Effector memory CD8-positive, alpha-beta T cell (primary cell): ENCODE measurements at regions not wholly inside any gene's neighbourhood (a gene's known extent, or its start where the extent isn't known, plus 50 kb on each side); places are given as distances from the start of the nearest gene placed in this dataset.
"Not testable (repeated sequence)": the region's sequence is repeated elsewhere in the genome, so short reads cannot be mapped to it uniquely, and the experiment has no call there.

Experiments
- ATAC-seq: fragments of 150-1000 bp; cut with Tn5 transposase; replicated peaks from 2 replicates; pipeline ENCODE4 v1.10.0; 2021; ENCODE audit warnings: mild to moderate bottlenecking, moderate library complexity
- DNase-seq, 3 experiments: peaks; one replicate each; pipeline ENCODE4 v3.0.0; 2021
- H3K27ac Mint-ChIP-seq, 2 donors: one replicate each; pipeline ENCODE4 v1.8.0; 2022; ENCODE audit warnings: mild to moderate bottlenecking in 2 of 2, mixed read lengths in 2 of 2, moderate library complexity in 2 of 2
- H3K27me3 Mint-ChIP-seq, 2 donors: one replicate each; pipeline ENCODE4 v1.8.0; 2022; ENCODE audit warnings: mixed read lengths in 2 of 2
- H3K36me3 Mint-ChIP-seq: one replicate; pipeline ENCODE4 v1.8.0; 2022; ENCODE audit warnings: mild to moderate bottlenecking, moderate library complexity, mixed read lengths; ENCODE audit not compliant: insufficient read depth
- H3K4me1 Mint-ChIP-seq, 2 donors: one replicate each; pipeline ENCODE4 v1.8.0; 2022; ENCODE audit warnings: low read depth in 2 of 2, mixed read lengths in 2 of 2
- H3K4me3 Mint-ChIP-seq, 2 donors: one replicate each; pipeline ENCODE4 v1.8.0; 2022; ENCODE audit warnings: mild to moderate bottlenecking in 2 of 2, mixed read lengths in 2 of 2, moderate library complexity in 2 of 2
- H3K9me3 Mint-ChIP-seq, 2 donors: one replicate each; pipeline ENCODE4 v1.8.0; 2022; ENCODE audit warnings: mixed read lengths in 2 of 2

- no peaks in the 10 kb centered on the region for H3K4me1 Mint-ChIP-seq
- no peak for DNase-seq
- H3K9me3 Mint-ChIP-seq = peaks cover 0 to 8% of the 10 kb centered on the region in 2 donors
- peaks cover 6 to 15% of the 10 kb centered on the region in 2 donors for H3K27me3 Mint-ChIP-seq
- ATAC-seq = no peak
- H3K4me3 Mint-ChIP-seq = no peak overlapping the region
- no peaks in the 10 kb centered on the region for H3K36me3 Mint-ChIP-seq
- no peak overlapping the region for H3K27ac Mint-ChIP-seq
Observed at GRCh38 chr1:209104646-209105045, 478.9 kb upstream of the CAMK1G start.

GRCh38 chr1:209105701-209106100 is 477.8 kb upstream of the CAMK1G start:
- no peak overlapping the region for H3K4me3 Mint-ChIP-seq
- H3K27me3 Mint-ChIP-seq = peaks cover 6 to 15% of the 10 kb centered on the region in 2 donors
- no peaks in the 10 kb centered on the region for H3K4me1 Mint-ChIP-seq
- peaks cover 0 to 8% of the 10 kb centered on the region in 2 donors for H3K9me3 Mint-ChIP-seq
- DNase-seq = no peak
- H3K27ac Mint-ChIP-seq = no peak overlapping the region
- no peak for ATAC-seq
- no peaks in the 10 kb centered on the region for H3K36me3 Mint-ChIP-seq

- H3K9me3 Mint-ChIP-seq = peaks cover 0 to 8% of the 10 kb centered on the region in 2 donors
- no peak overlapping the region for H3K27ac Mint-ChIP-seq
- peaks cover 6 to 15% of the 10 kb centered on the region in 2 donors for H3K27me3 Mint-ChIP-seq
- H3K4me3 Mint-ChIP-seq = no peak overlapping the region
- DNase-seq (no peak), ATAC-seq (no peak)
- H3K4me1 Mint-ChIP-seq = no peaks in the 10 kb centered on the region
- H3K36me3 Mint-ChIP-seq = no peaks in the 10 kb centered on the region
Observed at GRCh38 chr1:209106237-209106741, 477.2 kb upstream of the CAMK1G start.

GRCh38 chr1:209106861-209107260 is 476.7 kb upstream of the CAMK1G start:
- Mint-ChIP-seq H3K9me3 (peaks cover 0 to 8% of the 10 kb centered on the region in 2 donors), H3K4me3 (no peak overlapping the region), H3K27ac (no peak overlapping the region), H3K27me3 (peaks cover 6 to 15% of the 10 kb centered on the region in 2 donors), H3K36me3 (no peaks in the 10 kb centered on the region), H3K4me1 (no peaks in the 10 kb centered on the region)
- DNase-seq = no peak
- no peak for ATAC-seq

- peaks cover 6 to 15% of the 10 kb centered on the region in 2 donors for H3K27me3 Mint-ChIP-seq
- H3K4me3 Mint-ChIP-seq = no peak overlapping the region
- H3K9me3 Mint-ChIP-seq = peaks cover 0 to 8% of the 10 kb centered on the region in 2 donors
- H3K36me3 Mint-ChIP-seq = no peaks in the 10 kb centered on the region
- ATAC-seq (no peak), DNase-seq (no peak)
- H3K27ac Mint-ChIP-seq = no peak overlapping the region
- no peaks in the 10 kb centered on the region for H3K4me1 Mint-ChIP-seq
Observed at GRCh38 chr1:209107535-209107934, 476.0 kb upstream of the CAMK1G start.

GRCh38 chr1:209109001-209109785 is 474.3 kb upstream of the CAMK1G start:
- ATAC-seq (no peak), DNase-seq (no peak)
- Mint-ChIP-seq H3K4me1 (no peaks in the 10 kb centered on the region), H3K36me3 (no peaks in the 10 kb centered on the region), H3K9me3 (peaks cover 0 to 8% of the 10 kb centered on the region in 2 donors), H3K27me3 (peaks cover 1 to 15% of the 10 kb centered on the region in 2 donors), H3K4me3 (no peak overlapping the region), H3K27ac (no peak overlapping the region)

GRCh38 chr1:209113521-209113920 is 470.0 kb upstream of the CAMK1G start:
- H3K27ac Mint-ChIP-seq = no peak overlapping the region
- no peak for DNase-seq
- no peaks in the 10 kb centered on the region for H3K36me3 Mint-ChIP-seq
- ATAC-seq = no peak
- H3K9me3 Mint-ChIP-seq = peaks cover 0 to 8% of the 10 kb centered on the region in 2 donors
- H3K4me1 Mint-ChIP-seq = no peaks in the 10 kb centered on the region
- no peaks in the 10 kb centered on the region for H3K27me3 Mint-ChIP-seq
- no peak overlapping the region for H3K4me3 Mint-ChIP-seq

- H3K4me1 Mint-ChIP-seq = no peaks in the 10 kb centered on the region
Observed at GRCh38 chr1:209116705-209117104, 466.8 kb upstream of the CAMK1G start.

GRCh38 chr1:209123601-209124000 is 459.9 kb upstream of the CAMK1G start:
- no peak for DNase-seq
- Mint-ChIP-seq H3K27me3 (peaks cover 0 to 8% of the 10 kb centered on the region in 2 donors), H3K4me3 (no peak overlapping the region), H3K36me3 (peaks cover 5% of the 10 kb centered on the region), H3K27ac (no peak overlapping the region), H3K4me1 (no peaks in the 10 kb centered on the region), H3K9me3 (peaks cover 2 to 7% of the 10 kb centered on the region in 2 donors)
- no peak for ATAC-seq

More at GRCh38 chr1:209116705-209117104, 466.8 kb upstream of the CAMK1G start:
- H3K27me3 Mint-ChIP-seq = peaks cover 0 to 3% of the 10 kb centered on the region in 2 donors
- no peak for ATAC-seq
- no peak for DNase-seq
- peaks cover 2 to 5% of the 10 kb centered on the region in 2 donors for H3K9me3 Mint-ChIP-seq
- no peak overlapping the region for H3K4me3 Mint-ChIP-seq
- H3K36me3 Mint-ChIP-seq = peaks cover 2% of the 10 kb centered on the region
- no peak overlapping the region for H3K27ac Mint-ChIP-seq

- not testable (repeated sequence) for H3K4me1 Mint-ChIP-seq, H3K36me3 Mint-ChIP-seq, DNase-seq, H3K4me3 Mint-ChIP-seq, ATAC-seq, H3K27ac Mint-ChIP-seq, H3K27me3 Mint-ChIP-seq, H3K9me3 Mint-ChIP-seq
Observed at GRCh38 chr1:209129091-209129490, 454.4 kb upstream of the CAMK1G start.

- H3K4me1 Mint-ChIP-seq = no peaks in the 10 kb centered on the region
- ATAC-seq (no peak), DNase-seq (no peak)
- H3K4me3 Mint-ChIP-seq = no peak overlapping the region
- H3K9me3 Mint-ChIP-seq = no peaks in the 10 kb centered on the region
- H3K36me3 Mint-ChIP-seq = no peaks in the 10 kb centered on the region
- H3K27ac Mint-ChIP-seq = no peak overlapping the region
- no peaks in the 10 kb centered on the region for H3K27me3 Mint-ChIP-seq
Observed at GRCh38 chr1:209130886-209131285, 452.6 kb upstream of the CAMK1G start.

- H3K27me3 Mint-ChIP-seq = no peaks in the 10 kb centered on the region
- no peaks in the 10 kb centered on the region for H3K9me3 Mint-ChIP-seq
- ATAC-seq (no peak), DNase-seq (no peak)
- H3K36me3 Mint-ChIP-seq = no peaks in the 10 kb centered on the region
- H3K27ac Mint-ChIP-seq = no peak overlapping the region
- H3K4me3 Mint-ChIP-seq = no peak overlapping the region
- no peaks in the 10 kb centered on the region for H3K4me1 Mint-ChIP-seq
Observed at GRCh38 chr1:209132736-209133467, 450.6 kb upstream of the CAMK1G start.

GRCh38 chr1:209134001-209134400 is 449.5 kb upstream of the CAMK1G start:
- Mint-ChIP-seq H3K27ac (no peak overlapping the region), H3K4me3 (no peak overlapping the region), H3K27me3 (no peaks in the 10 kb centered on the region), H3K9me3 (no peaks in the 10 kb centered on the region), H3K36me3 (no peaks in the 10 kb centered on the region), H3K4me1 (no peaks in the 10 kb centered on the region)
- ATAC-seq (no peak), DNase-seq (no peak)

GRCh38 chr1:209143916-209144315 is 439.6 kb upstream of the CAMK1G start:
- no peaks in the 10 kb centered on the region for H3K27me3 Mint-ChIP-seq
- no peak overlapping the region for H3K4me3 Mint-ChIP-seq
- no peak overlapping the region for H3K27ac Mint-ChIP-seq
- H3K9me3 Mint-ChIP-seq = no peaks in the 10 kb centered on the region
- no peaks in the 10 kb centered on the region for H3K4me1 Mint-ChIP-seq
- no peaks in the 10 kb centered on the region for H3K36me3 Mint-ChIP-seq
- no peak for DNase-seq
- ATAC-seq = no peak
